Right atrium auricular region (tissue), 2 donors: ENCODE measurements at regions not wholly inside any gene's neighbourhood (a gene's known extent, or its start where the extent isn't known, plus 50 kb on each side); places are given as distances from the start of the nearest gene placed in this dataset.
A peak's percentile ranks its signal among the peaks of the same experiment; 100 is the strongest.

Experiments used
- DNase-seq: peaks from one replicate; pipeline ENCODE4 v3.0.0-alpha.2; 2019; ENCODE audit warnings: low spot score
- H3K27ac ChIP-seq, 2 donors: fragments of 200-600 bp; sonication (generic); 1 replicate in 1 of 2; 2 replicates in 1 of 2; pipeline ENCODE4 v1.5.1; 2016 to 2019
- H3K27me3 ChIP-seq, 2 donors: fragments of 200-600 bp; sonication (generic); one replicate each; pipeline versions ENCODE4 v1.5.1 to v1.6.0; 2017 to 2019
- H3K36me3 ChIP-seq: fragments of 200-600 bp; sonication (generic); one replicate; pipeline ENCODE4 v1.5.1; 2016
- H3K4me1 ChIP-seq, 2 donors: fragments of 200-600 bp; sonication (generic); one replicate each; pipeline versions ENCODE4 v1.5.1 to v1.6.0; 2017 to 2019
- H3K4me3 ChIP-seq, 2 donors: fragments of 200-600 bp; sonication (generic); 1 replicate in 1 of 2; 2 replicates in 1 of 2; pipeline ENCODE4 v1.5.1; 2017 to 2019; ENCODE audit warnings: mild to moderate bottlenecking in 1 of 2, moderate library complexity in 1 of 2
- H3K9me3 ChIP-seq, 2 donors: fragments of 200-600 bp; sonication (generic); one replicate each; pipeline ENCODE4 v1.5.1; 2019
- CTCF ChIP-seq, 2 donors: fragments of 200-600 bp; sonication (generic); IDR thresholded peaks; one replicate each; pipeline ENCODE4 v1.5.1; 2019; ENCODE audit warnings: antibody characterized with exemption in 2 of 2

GRCh38 chr13:31426395-31426794, 226.6 kb downstream of the B3GLCT start:
- Histone ChIP-seq H3K4me3 (no peak overlapping the region), H3K9me3 (no peaks in the 10 kb centered on the region), H3K27ac (no peak overlapping the region), H3K36me3 (no peaks in the 10 kb centered on the region), H3K4me1 (peaks cover 0 to 9% of the 10 kb centered on the region in 2 donors), H3K27me3 (no peaks in the 10 kb centered on the region)
- no peak for DNase-seq
- no peak for TF ChIP-seq CTCF (IDR thresholded peaks at IDR 0.05)

- Histone ChIP-seq H3K27ac (no peak overlapping the region), H3K9me3 (no peaks in the 10 kb centered on the region), H3K27me3 (no peaks in the 10 kb centered on the region), H3K4me3 (no peak overlapping the region), H3K36me3 (no peaks in the 10 kb centered on the region), H3K4me1 (peaks cover 0 to 9% of the 10 kb centered on the region in 2 donors)
- no peak for DNase-seq
- no peak for TF ChIP-seq CTCF (IDR thresholded peaks at IDR 0.05)
These were observed 227.7 kb downstream of the B3GLCT start for GRCh38 chr13:31427151-31428100.

- TF ChIP-seq CTCF (IDR thresholded peaks at IDR 0.05) = peak; percentile 88 to 93
- H3K27me3 ChIP-seq = no peaks in the 10 kb centered on the region
- H3K27ac ChIP-seq = no peak overlapping the region
- no peaks in the 10 kb centered on the region for H3K4me1 ChIP-seq
- H3K9me3 ChIP-seq = no peaks in the 10 kb centered on the region
- DNase-seq = peak; percentile 78
- no peaks in the 10 kb centered on the region for H3K36me3 ChIP-seq
- H3K4me3 ChIP-seq = no peak overlapping the region
These were observed 232.0 kb downstream of the B3GLCT start for GRCh38 chr13:31431722-31432137.

GRCh38 chr13:31433207-31433606, 233.4 kb downstream of the B3GLCT start:
- Histone ChIP-seq H3K4me1 (no peaks in the 10 kb centered on the region), H3K27ac (no peak overlapping the region)
- DNase-seq = no peak

GRCh38 chr13:31433746-31434145, 234.0 kb downstream of the B3GLCT start:
- H3K4me3 ChIP-seq = no peak overlapping the region
- no peak for TF ChIP-seq CTCF (IDR thresholded peaks at IDR 0.05)
- DNase-seq = no peak
- H3K4me1 ChIP-seq = no peaks in the 10 kb centered on the region
- no peaks in the 10 kb centered on the region for H3K36me3 ChIP-seq
- no peaks in the 10 kb centered on the region for H3K27me3 ChIP-seq
- no peaks in the 10 kb centered on the region for H3K9me3 ChIP-seq
- no peak overlapping the region for H3K27ac ChIP-seq

More at GRCh38 chr13:31433207-31433606, 233.4 kb downstream of the B3GLCT start:
- no peaks in the 10 kb centered on the region for H3K9me3 ChIP-seq
- H3K27me3 ChIP-seq = no peaks in the 10 kb centered on the region
- no peak overlapping the region for H3K4me3 ChIP-seq
- H3K36me3 ChIP-seq = no peaks in the 10 kb centered on the region
- TF ChIP-seq CTCF (IDR thresholded peaks at IDR 0.05) = no peak
